Peyer's patch (tissue), 4 donors: ENCODE measurements at regions not wholly inside any gene's neighbourhood (a gene's known extent, or its start where the extent isn't known, plus 50 kb on each side); places are given as distances from the start of the nearest gene placed in this dataset.
"Not testable (repeated sequence)": the region's sequence is repeated elsewhere in the genome, so short reads cannot be mapped to it uniquely, and the experiment has no call there.

Experiments
- CTCF ChIP-seq, 6 experiments: fragments of 450-650 bp in 4 of 6; fragments of 200-600 bp in 2 of 6; sonication (generic) in 1 of 6; IDR thresholded peaks; one replicate each; pipeline ENCODE4 v1.5.1; 2017 to 2019; ENCODE audit warnings: antibody characterized with exemption in 6 of 6, mild to moderate bottlenecking in 3 of 6, moderate library complexity in 1 of 6
- POLR2A ChIP-seq, 2 donors: fragments of 450-650 bp; IDR thresholded peaks; one replicate each; pipeline ENCODE4 v1.5.1; 2017; ENCODE audit warnings: antibody characterized with exemption in 2 of 2, mild to moderate bottlenecking in 2 of 2, moderate library complexity in 2 of 2

- not testable (repeated sequence) for TF ChIP-seq CTCF, POLR2A (IDR thresholded peaks at IDR 0.05)
Observed at GRCh38 chr2:91763710-91764109, 3072.2 kb downstream of the RPIA start.
